NCI-H510A treated with DMSO at 0.1 percent for 48 hours (cell line): ENCODE measurements at regions not wholly inside any gene's neighbourhood (a gene's known extent, or its start where the extent isn't known, plus 50 kb on each side); places are given as distances from the start of the nearest gene placed in this dataset.

ENCODE experiments used
- DNase-seq: peaks from one replicate; lab custom pipeline; 2025; lab: John Stamatoyannopoulos, UW

GRCh38 chr7:35501681-35502080 is 193.3 kb downstream of the HERPUD2 start:
- DNase-seq: no peak

DNA sequence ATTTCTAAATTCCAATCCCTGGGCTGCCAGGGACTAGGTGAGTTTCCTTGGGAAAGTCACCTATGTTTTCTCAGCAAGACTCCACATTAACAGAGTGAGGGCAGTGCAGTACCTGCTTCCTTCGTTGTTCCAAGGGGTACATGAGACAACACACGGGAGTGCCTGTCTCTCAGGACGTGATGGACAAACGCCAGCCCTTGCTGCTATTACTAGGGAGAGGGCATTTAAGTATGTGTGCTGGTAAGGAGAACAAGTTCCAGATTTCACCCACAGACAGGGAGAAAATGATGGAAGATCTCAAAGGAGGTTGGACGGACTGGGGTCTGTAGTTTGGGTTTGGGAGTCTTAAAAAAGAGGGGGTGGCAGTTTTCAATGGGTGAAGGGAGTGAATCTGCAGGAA is 195.7 kb downstream of the HERPUD2 start:
- no peak for DNase-seq

DNA sequence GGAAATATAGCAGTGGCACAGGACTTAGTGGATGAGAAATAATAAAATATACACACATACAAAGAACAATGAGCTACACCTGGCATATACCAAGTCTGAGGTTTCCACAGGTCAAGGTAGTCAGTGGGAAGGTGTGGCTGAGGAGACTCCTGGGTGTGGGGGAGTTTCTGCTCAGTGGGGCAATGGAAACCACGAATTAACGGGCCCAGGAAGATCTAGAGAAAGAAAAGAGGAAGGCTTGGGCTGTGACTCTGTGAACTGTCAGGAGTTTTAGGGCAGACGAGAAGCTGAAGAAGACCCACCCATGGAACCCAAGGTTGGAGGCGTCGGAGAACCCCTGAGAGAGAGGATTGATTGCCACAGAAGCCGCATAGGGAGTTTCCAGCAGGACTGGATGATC is 196.5 kb downstream of the HERPUD2 start:
- DNase-seq: no peak

DNA sequence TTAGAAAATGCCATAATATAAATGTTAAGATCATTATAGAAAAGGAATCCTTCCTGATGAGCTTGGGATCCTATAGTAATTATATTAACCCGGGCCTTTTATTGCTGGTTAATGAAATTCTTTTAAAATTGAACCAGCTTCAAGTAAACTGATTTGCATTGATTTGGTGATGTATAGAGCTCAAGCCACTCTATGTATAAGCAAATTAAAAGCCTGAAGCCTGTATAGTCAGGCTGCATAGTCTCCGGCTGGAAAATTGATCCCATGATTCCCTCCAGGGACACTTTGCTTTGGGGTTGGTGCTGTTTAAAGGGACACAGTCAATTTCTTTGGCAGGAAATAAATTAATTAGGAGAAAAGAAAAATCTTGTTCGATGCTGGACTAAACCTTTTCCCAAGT is 199.1 kb downstream of the HERPUD2 start:
- no peak for DNase-seq

GRCh38 chr7:35495377-35495776 is 199.6 kb downstream of the HERPUD2 start:
- DNase-seq: no peak

- no peak for DNase-seq
Measured at GRCh38 chr7:35494407-35494806, 200.5 kb downstream of the HERPUD2 start.

GRCh38 chr7:35492451-35493175 is 202.3 kb downstream of the HERPUD2 start:
- DNase-seq: no peak

DNA sequence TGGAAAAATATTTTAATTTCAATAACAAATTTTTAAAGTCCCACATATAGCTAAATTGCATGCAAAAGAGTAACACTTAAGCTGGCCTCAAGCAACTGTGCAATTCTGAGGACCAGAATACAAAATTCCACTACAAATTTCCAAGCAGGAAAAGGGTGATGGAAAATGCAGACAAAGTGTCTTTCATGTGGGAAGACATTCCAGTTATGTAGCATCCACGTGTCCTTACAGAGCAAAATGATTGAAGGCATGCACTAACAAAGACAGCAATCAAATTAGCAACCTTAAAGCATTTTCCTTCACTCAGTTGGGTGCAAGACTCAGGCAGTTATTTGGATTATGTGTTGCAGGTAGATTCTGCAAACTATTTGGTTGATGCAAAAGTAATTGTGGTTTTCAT is 203.7 kb downstream of the HERPUD2 start:
- no peak for DNase-seq

DNA sequence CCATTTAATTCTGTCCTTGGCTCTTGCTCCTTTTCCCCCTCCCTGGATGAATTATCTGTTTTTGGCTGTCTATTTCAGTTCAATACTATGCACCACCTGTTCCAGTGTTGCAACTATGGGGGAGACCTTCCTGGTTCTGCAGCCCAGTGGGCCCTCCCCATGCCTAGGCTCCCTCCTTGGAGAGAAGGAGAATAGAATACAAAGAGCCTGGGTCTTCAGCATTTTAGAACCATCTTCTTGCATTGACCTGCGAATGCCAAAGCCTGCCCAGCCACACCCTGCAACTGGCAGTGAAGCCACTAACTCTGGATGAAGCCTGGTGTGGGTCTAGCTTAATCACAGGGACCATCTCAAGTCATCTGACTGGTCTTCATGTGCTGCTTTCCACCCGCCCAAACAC is 207.1 kb downstream of the HERPUD2 start:
- no peak for DNase-seq

DNA sequence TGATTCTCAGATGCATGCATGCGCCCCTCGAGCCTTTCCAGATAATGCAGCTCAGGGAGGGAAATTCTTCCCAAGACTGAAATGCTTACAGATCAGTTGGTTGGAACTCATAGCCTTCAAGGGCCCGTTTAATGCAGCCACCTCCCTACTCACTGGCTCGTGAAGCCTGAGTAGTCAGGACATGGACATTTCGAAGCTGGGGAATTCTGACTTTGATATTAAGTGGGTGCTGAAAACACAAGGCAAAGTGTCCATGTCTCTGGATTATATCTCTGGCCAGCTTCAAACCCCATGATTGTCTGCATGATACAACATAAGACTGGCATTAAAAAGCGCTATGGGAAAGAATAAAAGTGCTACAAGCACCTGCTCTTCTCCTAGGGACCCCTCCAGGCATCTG is 207.5 kb downstream of the HERPUD2 start:
- no peak for DNase-seq

GRCh38 chr7:35485436-35485835 is 209.5 kb downstream of the HERPUD2 start:
- DNase-seq: no peak

DNA sequence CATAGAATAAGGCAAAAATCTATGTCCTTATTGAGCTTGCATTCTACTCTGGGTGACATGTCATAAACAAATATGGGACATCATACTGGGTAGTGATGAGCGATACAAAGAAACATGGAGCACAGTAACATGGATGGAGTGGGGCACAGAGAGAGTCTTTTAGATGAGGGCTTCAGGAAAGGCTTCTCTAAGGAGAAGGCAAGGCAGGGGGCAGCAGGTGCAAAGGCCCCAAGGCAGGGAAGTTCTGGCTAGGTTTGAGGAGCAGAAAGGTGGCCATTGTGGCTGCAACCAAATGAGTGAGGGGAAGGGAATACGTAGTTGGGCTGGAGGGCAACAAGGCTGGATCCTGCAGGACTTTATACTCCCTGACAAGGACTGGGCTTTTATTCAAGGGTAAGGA is 211.4 kb downstream of the HERPUD2 start:
- no peak for DNase-seq

DNA sequence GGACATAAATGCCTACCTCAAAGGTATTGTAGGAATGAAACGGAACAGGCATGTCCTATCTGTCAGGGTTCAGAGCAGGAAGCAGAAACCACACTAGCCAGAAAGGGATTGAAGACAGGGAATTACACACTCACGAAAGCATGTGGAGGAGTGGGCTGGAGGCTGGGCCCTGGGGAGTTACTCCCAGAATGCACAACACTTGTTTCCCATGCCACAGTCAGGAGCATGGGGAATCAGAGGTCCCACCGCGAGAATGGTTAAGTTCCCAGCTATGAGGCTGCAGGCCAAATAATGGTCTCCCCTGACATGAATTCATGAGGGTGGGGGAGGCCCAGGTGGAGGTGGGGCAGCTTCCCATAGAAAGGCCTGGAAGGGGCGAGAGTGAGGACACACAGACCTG is 212.7 kb downstream of the HERPUD2 start:
- DNase-seq: no peak

- DNase-seq: no peak
Measured at GRCh38 chr7:35480806-35481205, 214.1 kb downstream of the HERPUD2 start.

DNA sequence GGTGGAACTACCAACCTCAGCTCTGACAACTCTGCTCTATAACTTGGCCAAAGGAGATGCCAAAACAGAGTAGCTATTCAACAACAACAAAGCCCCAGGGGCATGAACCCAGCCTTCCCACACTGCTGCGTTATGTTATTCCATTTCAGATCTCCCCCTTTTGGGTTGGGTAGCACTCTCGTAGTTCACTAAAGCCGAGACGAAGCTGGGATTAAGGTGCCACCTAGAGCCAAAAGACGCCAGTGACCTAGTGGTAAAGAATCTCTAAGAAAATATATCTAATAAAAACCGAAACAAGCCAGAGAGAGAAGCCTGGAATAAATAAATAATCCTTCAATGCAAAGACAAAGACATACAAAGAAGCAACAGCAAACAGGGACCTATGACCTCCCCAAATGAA is 217.3 kb downstream of the HERPUD2 start:
- no peak for DNase-seq

GRCh38 chr7:35474100-35474499 is 220.2 kb upstream of the TBX20 start:
- DNase-seq: no peak

GRCh38 chr7:35468606-35469005 is 214.7 kb upstream of the TBX20 start:
- DNase-seq: no peak

DNA sequence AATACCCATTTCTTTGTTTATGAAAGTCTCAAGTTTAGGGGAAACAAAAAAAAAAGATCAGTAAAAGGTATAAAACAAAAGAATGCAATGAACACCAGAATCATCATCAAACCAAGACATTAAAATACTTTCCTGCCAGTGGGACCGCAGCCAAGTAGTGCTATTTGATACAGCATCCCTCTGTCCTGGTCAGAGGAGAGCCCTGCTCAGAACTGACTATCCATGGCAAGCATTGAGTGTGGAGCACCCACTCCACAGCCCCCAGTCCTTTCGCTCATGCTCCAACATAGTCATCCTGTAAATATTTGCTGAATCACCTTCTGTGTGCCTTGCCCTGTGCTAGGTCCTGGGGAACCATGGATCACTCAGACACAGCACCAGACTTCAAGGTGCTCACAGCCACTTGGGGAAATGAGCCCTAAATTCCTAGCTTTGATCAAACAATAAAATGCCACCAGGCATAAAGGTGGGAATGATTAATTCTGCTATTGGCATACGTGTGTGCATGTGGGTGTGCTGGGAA is 213.6 kb upstream of the TBX20 start:
- no peak for DNase-seq

DNA sequence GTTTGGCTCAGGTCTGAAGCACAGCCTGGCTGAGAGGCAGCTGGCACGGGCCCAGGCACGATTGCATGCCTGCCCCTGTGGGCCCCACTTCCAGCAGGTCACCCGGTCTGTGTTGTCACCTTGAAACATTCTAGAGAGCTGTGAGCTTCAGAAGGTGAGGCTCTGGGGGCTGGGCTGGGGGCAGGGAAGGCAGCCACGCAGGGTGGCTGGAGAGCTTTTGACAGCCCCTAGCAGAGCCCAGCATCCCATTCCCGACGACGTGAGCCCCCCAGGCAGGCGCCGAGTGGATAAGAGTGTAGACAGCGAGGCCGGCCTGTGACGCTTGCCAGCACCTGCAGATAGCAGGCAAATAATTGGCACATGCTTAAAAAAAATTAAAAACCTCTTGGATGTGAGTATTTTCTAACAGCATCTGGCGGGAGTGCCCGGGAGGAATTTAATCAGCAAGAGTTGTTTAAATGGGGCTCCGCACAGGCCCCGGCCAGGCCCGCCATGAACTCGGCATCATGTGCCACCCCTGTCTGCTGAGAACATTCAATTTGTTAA is 212.0 kb upstream of the TBX20 start:
- DNase-seq: no peak

GRCh38 chr7:35463751-35464150 is 209.9 kb upstream of the TBX20 start:
- no peak for DNase-seq

DNA sequence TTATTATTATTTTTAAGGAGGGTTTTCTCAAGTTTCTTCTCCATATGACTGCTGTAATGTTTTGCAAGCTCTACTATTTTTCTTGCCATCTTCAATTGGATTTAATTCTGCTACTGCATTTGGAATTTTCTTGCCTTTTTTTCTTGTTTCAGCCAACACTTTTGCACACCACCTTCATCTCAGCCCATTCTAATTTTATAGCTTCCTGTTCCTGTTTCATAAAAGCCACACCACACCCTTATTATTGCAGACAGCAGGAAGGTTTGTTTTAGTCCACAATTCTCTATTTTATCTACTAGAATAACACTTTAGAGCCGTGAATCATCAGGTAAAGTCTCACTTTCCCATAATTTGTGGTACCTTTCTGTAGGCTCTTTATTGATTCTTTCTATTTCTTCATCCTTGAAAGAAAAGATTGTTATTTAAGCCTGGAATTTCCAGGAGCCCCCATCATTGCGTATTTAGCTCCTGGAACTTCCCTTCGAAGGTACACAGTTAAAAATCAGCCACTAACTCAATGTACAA is 209.3 kb upstream of the TBX20 start:
- DNase-seq: no peak

- no peak for DNase-seq
Measured at GRCh38 chr7:35454575-35455385, 200.9 kb upstream of the TBX20 start.
